ENCODE measurements at regions not wholly inside any gene's neighbourhood (a gene's known extent, or its start where the extent isn't known, plus 50 kb on each side); places are given as distances from the start of the nearest gene placed in this dataset.

DNA sequence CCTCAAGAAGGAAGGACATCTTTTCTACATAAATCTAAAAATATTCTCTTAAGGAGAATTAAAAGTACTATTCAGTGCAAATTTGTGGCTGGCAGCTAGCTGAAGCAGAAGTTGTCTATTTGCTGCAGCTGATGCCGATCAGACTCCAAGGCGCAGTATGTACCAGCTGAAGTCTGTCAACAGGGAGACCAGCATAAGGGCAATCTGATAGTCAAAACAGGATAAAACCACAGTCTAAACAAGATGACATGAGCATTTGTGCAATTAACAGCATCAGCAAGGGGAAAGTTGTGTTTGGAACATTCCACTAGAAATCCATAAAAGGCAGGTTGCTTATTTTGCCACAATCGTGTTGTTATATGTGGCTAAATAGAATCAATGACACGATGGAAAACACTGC lies 198.2 kb upstream of the ROBO2 start:
- no peak for TF ChIP-seq EZH2 (IDR thresholded peaks at IDR 0.05; ENCODE audit: borderline replicate concordance, insufficient read depth, low read depth, low read length, poor library complexity, severe bottlenecking)
- TF ChIP-seq, protein P1, sequence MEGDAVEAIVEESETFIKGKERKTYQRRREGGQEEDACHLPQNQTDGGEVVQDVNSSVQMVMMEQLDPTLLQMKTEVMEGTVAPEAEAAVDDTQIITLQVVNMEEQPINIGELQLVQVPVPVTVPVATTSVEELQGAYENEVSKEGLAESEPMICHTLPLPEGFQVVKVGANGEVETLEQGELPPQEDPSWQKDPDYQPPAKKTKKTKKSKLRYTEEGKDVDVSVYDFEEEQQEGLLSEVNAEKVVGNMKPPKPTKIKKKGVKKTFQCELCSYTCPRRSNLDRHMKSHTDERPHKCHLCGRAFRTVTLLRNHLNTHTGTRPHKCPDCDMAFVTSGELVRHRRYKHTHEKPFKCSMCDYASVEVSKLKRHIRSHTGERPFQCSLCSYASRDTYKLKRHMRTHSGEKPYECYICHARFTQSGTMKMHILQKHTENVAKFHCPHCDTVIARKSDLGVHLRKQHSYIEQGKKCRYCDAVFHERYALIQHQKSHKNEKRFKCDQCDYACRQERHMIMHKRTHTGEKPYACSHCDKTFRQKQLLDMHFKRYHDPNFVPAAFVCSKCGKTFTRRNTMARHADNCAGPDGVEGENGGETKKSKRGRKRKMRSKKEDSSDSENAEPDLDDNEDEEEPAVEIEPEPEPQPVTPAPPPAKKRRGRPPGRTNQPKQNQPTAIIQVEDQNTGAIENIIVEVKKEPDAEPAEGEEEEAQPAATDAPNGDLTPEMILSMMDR (IDR thresholded peaks at IDR 0.05): no peak
- DNase-seq (no peak), ATAC-seq (ENCODE audit: low read depth) (no peak)
- Histone ChIP-seq H3K9ac (ENCODE audit: low read length) (no peak overlapping the region), H3K27me3 (replicated peaks in 1 of 4; ENCODE audit: control extremely low read depth in 1 of 4, control insufficient read depth in 3 of 4, insufficient read depth in 4 of 4, low read length in 3 of 4) (no peaks in the 10 kb centered on the region), H3K4me1 (ENCODE audit: control insufficient read depth in 2 of 2, insufficient read depth in 2 of 2, low read length in 2 of 2) (no peaks in the 10 kb centered on the region), H3K9me3 (ENCODE audit: control extremely low read depth in 1 of 3, control insufficient read depth in 2 of 3, insufficient read depth in 1 of 3, low read length in 2 of 3) (peaks cover 0 to 2% (median 0%) of the 10 kb centered on the region in 3 donors), H3K36me3 (replicated peaks in 1 of 2; ENCODE audit: control extremely low read depth in 1 of 2, control insufficient read depth in 1 of 2, extremely low read depth in 1 of 2, insufficient read depth in 2 of 2, low read length in 1 of 2) (no peaks in the 10 kb centered on the region), H4K20me1 (ENCODE audit: control insufficient read depth, insufficient read depth, low read length, poor library complexity, severe bottlenecking) (no peaks in the 10 kb centered on the region), H3K4me3 (ENCODE audit: control extremely low read depth in 1 of 5, extremely low read depth in 1 of 5, insufficient read depth in 1 of 5, low read depth in 2 of 5, low read length in 4 of 5) (no peak overlapping the region), H2AFZ (ENCODE audit: insufficient read depth, low read depth, low read length, poor library complexity, severe bottlenecking) (no peak overlapping the region), H3K27ac (ENCODE audit: low read length in 2 of 2) (no peak overlapping the region), H3K79me2 (ENCODE audit: control insufficient read depth, insufficient read depth, low read length) (no peaks in the 10 kb centered on the region), H3K4me2 (replicated peaks; ENCODE audit: low read depth, low read length, poor library complexity, severe bottlenecking) (no peak overlapping the region)
- peaks cover 7% of the 10 kb centered on the region for H3K9me3 Mint-ChIP-seq (ENCODE audit: insufficient read depth)
- intact Hi-C loops (cut with micrococcal nuclease): no loop called here
- H3K4me1 Mint-ChIP-seq: no peaks in the 10 kb centered on the region
- H3K27me3 Mint-ChIP-seq: no peaks in the 10 kb centered on the region
- CTCF ChIA-PET: no interaction called here
- 100% methylated on average over 2 of the region's 4 CpGs for WGBS (ENCODE audit: insufficient coverage)
- POLR2A ChIA-PET: no interaction called here
- no peak overlapping the region for H3K4me3 Mint-ChIP-seq
- no peak overlapping the region for H3K27ac Mint-ChIP-seq

DNA sequence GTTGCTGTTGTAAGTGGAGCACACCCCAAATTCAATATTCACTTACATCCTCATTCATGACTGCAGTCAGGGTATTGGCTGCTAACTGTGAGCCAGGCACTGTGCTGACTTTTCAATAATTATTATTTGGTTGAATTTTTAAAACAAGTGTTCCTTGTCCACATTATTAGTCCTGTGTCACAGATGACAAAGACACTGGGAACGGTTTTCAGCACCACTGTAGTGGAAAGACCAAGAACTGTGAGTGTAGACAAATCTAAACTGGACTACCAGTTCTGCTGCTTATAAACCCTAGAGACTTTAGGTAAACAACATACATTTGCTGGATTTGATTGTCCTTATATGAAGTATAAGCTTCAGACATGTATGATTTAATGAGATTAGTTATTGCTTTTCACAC lies 197.7 kb upstream of the ROBO2 start:
- Histone ChIP-seq H3K9ac (ENCODE audit: low read length) (no peak overlapping the region), H4K20me1 (ENCODE audit: control insufficient read depth, insufficient read depth, low read length, poor library complexity, severe bottlenecking) (no peaks in the 10 kb centered on the region), H3K9me3 (ENCODE audit: control extremely low read depth in 1 of 3, control insufficient read depth in 2 of 3, insufficient read depth in 1 of 3, low read length in 2 of 3) (peaks cover 0 to 2% (median 0%) of the 10 kb centered on the region in 3 donors), H3K27me3 (replicated peaks in 1 of 4; ENCODE audit: control extremely low read depth in 1 of 4, control insufficient read depth in 3 of 4, insufficient read depth in 4 of 4, low read length in 3 of 4) (no peaks in the 10 kb centered on the region), H3K4me3 (ENCODE audit: control extremely low read depth in 1 of 5, extremely low read depth in 1 of 5, insufficient read depth in 1 of 5, low read depth in 2 of 5, low read length in 4 of 5) (no peak overlapping the region), H3K4me1 (ENCODE audit: control insufficient read depth in 2 of 2, insufficient read depth in 2 of 2, low read length in 2 of 2) (no peaks in the 10 kb centered on the region), H2AFZ (ENCODE audit: insufficient read depth, low read depth, low read length, poor library complexity, severe bottlenecking) (no peak overlapping the region), H3K79me2 (ENCODE audit: control insufficient read depth, insufficient read depth, low read length) (no peaks in the 10 kb centered on the region), H3K4me2 (replicated peaks; ENCODE audit: low read depth, low read length, poor library complexity, severe bottlenecking) (no peak overlapping the region), H3K27ac (ENCODE audit: low read length in 2 of 2) (no peak overlapping the region), H3K36me3 (replicated peaks in 1 of 2; ENCODE audit: control extremely low read depth in 1 of 2, control insufficient read depth in 1 of 2, extremely low read depth in 1 of 2, insufficient read depth in 2 of 2, low read length in 1 of 2) (no peaks in the 10 kb centered on the region)
- Mint-ChIP-seq H3K27ac (no peak overlapping the region), H3K4me1 (no peaks in the 10 kb centered on the region), H3K9me3 (ENCODE audit: insufficient read depth) (peaks cover 7% of the 10 kb centered on the region), H3K27me3 (no peaks in the 10 kb centered on the region), H3K4me3 (no peak overlapping the region)
- intact Hi-C loops (cut with micrococcal nuclease): no loop called here
- ATAC-seq (ENCODE audit: low read depth) (no peak), DNase-seq (no peak)
- CTCF ChIA-PET: no interaction called here
- TF ChIP-seq EZH2 (IDR thresholded peaks at IDR 0.05; ENCODE audit: borderline replicate concordance, insufficient read depth, low read depth, low read length, poor library complexity, severe bottlenecking): no peak
- TF ChIP-seq, protein P1 (IDR thresholded peaks at IDR 0.05): no peak
- POLR2A ChIA-PET: no interaction called here
- no CpG with 5 or more reads among the region's 1 CpG for WGBS (ENCODE audit: insufficient coverage)
